Ectodermal cell (in vitro differentiated cells): ENCODE measurements at regions not wholly inside any gene's neighbourhood (a gene's known extent, or its start where the extent isn't known, plus 50 kb on each side); places are given as distances from the start of the nearest gene placed in this dataset.

Experiments used
- H3K27ac ChIP-seq: 2 replicates; pipeline ENCODE4 v1.7.0; 2013; ENCODE audit warnings: mild to moderate bottlenecking, low read depth, low read length; ENCODE audit not compliant: insufficient read depth, poor library complexity, severe bottlenecking
- H3K27me3 ChIP-seq: 2 replicates; pipeline ENCODE4 v1.7.0; 2013; ENCODE audit warnings: mild to moderate bottlenecking, low read length; ENCODE audit not compliant: insufficient read depth, control insufficient read depth, poor library complexity, severe bottlenecking
- H3K36me3 ChIP-seq: one replicate; pipeline ENCODE4 v1.7.0; 2013; ENCODE audit warnings: low read length; ENCODE audit not compliant: control insufficient read depth, insufficient read depth
- H3K4me1 ChIP-seq: one replicate; pipeline ENCODE4 v1.7.0; 2013; ENCODE audit warnings: low read length; ENCODE audit not compliant: control insufficient read depth, insufficient read depth
- H3K4me3 ChIP-seq: 2 replicates; pipeline ENCODE4 v1.7.0; 2013; ENCODE audit warnings: low read depth, low read length, control low read depth; ENCODE audit not compliant: insufficient read depth
- H3K9me3 ChIP-seq: 2 replicates; pipeline ENCODE4 v1.7.0; 2013; ENCODE audit warnings: mild to moderate bottlenecking, low read length, moderate library complexity; ENCODE audit not compliant: control insufficient read depth
- WGBS, 2 experiments: methylation state at CpG; one replicate each; pipeline ENCODE4 v1.1.7; 2013; ENCODE audit warnings: missing lambda C conversion rate in 2 of 2; 5-methylcytosine and 5-hydroxymethylcytosine counted together

- Histone ChIP-seq H3K27ac (no peak overlapping the region), H3K9me3 (peaks cover 2% of the 10 kb centered on the region), H3K4me1 (no peaks in the 10 kb centered on the region), H3K36me3 (no peaks in the 10 kb centered on the region), H3K27me3 (no peaks in the 10 kb centered on the region), H3K4me3 (no peak overlapping the region)
- WGBS, 2 experiments = 90 to 93% methylated on average over 2 of the region's 2 CpGs
Observed at GRCh38 chr7:52233248-52233647, 802.2 kb upstream of the POM121L12 start.

GRCh38 chr7:52211930-52212329, 823.5 kb upstream of the POM121L12 start:
- no peak overlapping the region for H3K4me3 ChIP-seq
- no peaks in the 10 kb centered on the region for H3K27me3 ChIP-seq
- no peaks in the 10 kb centered on the region for H3K4me1 ChIP-seq
- no peak overlapping the region for H3K27ac ChIP-seq
- H3K9me3 ChIP-seq = no peaks in the 10 kb centered on the region
- H3K36me3 ChIP-seq = no peaks in the 10 kb centered on the region
- WGBS, 2 experiments = 68 to 72% methylated on average over 3 of the region's 3 CpGs

- 95 to 100% methylated on average over 2 of the region's 2 CpGs for WGBS, 2 experiments
- Histone ChIP-seq H3K9me3 (no peaks in the 10 kb centered on the region), H3K36me3 (no peaks in the 10 kb centered on the region), H3K4me3 (no peak overlapping the region), H3K4me1 (no peaks in the 10 kb centered on the region), H3K27ac (no peak overlapping the region), H3K27me3 (no peaks in the 10 kb centered on the region)
Observed at GRCh38 chr7:52209614-52210013, 825.8 kb upstream of the POM121L12 start.

- H3K4me3 ChIP-seq = no peak overlapping the region
- H3K4me1 ChIP-seq = no peaks in the 10 kb centered on the region
- no peaks in the 10 kb centered on the region for H3K36me3 ChIP-seq
- H3K27me3 ChIP-seq = no peaks in the 10 kb centered on the region
- H3K27ac ChIP-seq = no peak overlapping the region
- H3K9me3 ChIP-seq = no peaks in the 10 kb centered on the region
- no CpG with 5 or more reads among the region's 1 CpG for WGBS, 2 experiments
Observed at GRCh38 chr7:52197221-52197620, 838.2 kb upstream of the POM121L12 start.

- WGBS, 2 experiments = 69 to 73% methylated on average over 4 of the region's 4 CpGs
- H3K36me3 ChIP-seq = no peaks in the 10 kb centered on the region
- no peaks in the 10 kb centered on the region for H3K4me1 ChIP-seq
- no peak overlapping the region for H3K4me3 ChIP-seq
- no peaks in the 10 kb centered on the region for H3K27me3 ChIP-seq
- no peak overlapping the region for H3K27ac ChIP-seq
- H3K9me3 ChIP-seq = no peaks in the 10 kb centered on the region
Observed at GRCh38 chr7:52195664-52196063, 839.8 kb upstream of the POM121L12 start.

GRCh38 chr7:52189153-52189778, 846.2 kb upstream of the POM121L12 start:
- Histone ChIP-seq H3K36me3 (no peaks in the 10 kb centered on the region), H3K4me3 (no peak overlapping the region), H3K27me3 (no peaks in the 10 kb centered on the region), H3K4me1 (no peaks in the 10 kb centered on the region), H3K27ac (no peak overlapping the region), H3K9me3 (no peaks in the 10 kb centered on the region)
- WGBS, 2 experiments = 86 to 96% methylated on average over 2 of the region's 2 CpGs

GRCh38 chr7:52184006-52184703, 851.3 kb upstream of the POM121L12 start:
- no peaks in the 10 kb centered on the region for H3K9me3 ChIP-seq
- WGBS, 2 experiments = 96 to 97% methylated on average over 8 of the region's 8 CpGs
- no peak overlapping the region for H3K4me3 ChIP-seq
- no peak overlapping the region for H3K27ac ChIP-seq
- H3K36me3 ChIP-seq = no peaks in the 10 kb centered on the region
- no peaks in the 10 kb centered on the region for H3K27me3 ChIP-seq
- H3K4me1 ChIP-seq = no peaks in the 10 kb centered on the region

- 95 to 96% methylated on average over 8 of the region's 8 CpGs for WGBS, 2 experiments
- no peak overlapping the region for H3K27ac ChIP-seq
- no peaks in the 10 kb centered on the region for H3K4me1 ChIP-seq
- H3K4me3 ChIP-seq = no peak overlapping the region
- H3K9me3 ChIP-seq = no peaks in the 10 kb centered on the region
- H3K27me3 ChIP-seq = no peaks in the 10 kb centered on the region
- no peaks in the 10 kb centered on the region for H3K36me3 ChIP-seq
Observed at GRCh38 chr7:52179934-52180333, 855.5 kb upstream of the POM121L12 start.

- WGBS, 2 experiments = 94 to 95% methylated on average over 3 of the region's 3 CpGs
- Histone ChIP-seq H3K4me3 (no peak overlapping the region), H3K36me3 (no peaks in the 10 kb centered on the region), H3K9me3 (no peaks in the 10 kb centered on the region), H3K4me1 (no peaks in the 10 kb centered on the region), H3K27ac (no peak overlapping the region), H3K27me3 (no peaks in the 10 kb centered on the region)
Observed at GRCh38 chr7:52168085-52168484, 851.5 kb upstream of the COBL start.

- WGBS, 2 experiments = 86 to 89% methylated on average over 2 of the region's 2 CpGs
- H3K9me3 ChIP-seq = no peaks in the 10 kb centered on the region
Observed at GRCh38 chr7:52163311-52163710, 846.7 kb upstream of the COBL start.

More at GRCh38 chr7:52163311-52163710, 846.7 kb upstream of the COBL start:
- H3K27ac ChIP-seq = no peak overlapping the region
- no peaks in the 10 kb centered on the region for H3K36me3 ChIP-seq
- no peaks in the 10 kb centered on the region for H3K27me3 ChIP-seq
- H3K4me1 ChIP-seq = no peaks in the 10 kb centered on the region
- no peak overlapping the region for H3K4me3 ChIP-seq
